B cell (primary cell): ENCODE measurements at regions not wholly inside any gene's neighbourhood (a gene's known extent, or its start where the extent isn't known, plus 50 kb on each side); places are given as distances from the start of the nearest gene placed in this dataset.

Source experiments
- ATAC-seq: fragments of 200-7000 bp; cut with Tn5 transposase; one replicate; pipeline ENCODE4 v1.10.0; 2021; ENCODE audit warnings: low read depth, mild to moderate bottlenecking, moderate number of reproducible peaks, moderate library complexity
- CTCF ChIA-PET: fragments of 350-600 bp; sonication (Branson Sonifier 250); formaldehyde crosslinking; loops from one replicate; lab custom pipeline; 2021; ENCODE audit warnings: antibody characterized with exemption, inconsistent platforms; lab: Charles Lee
- POLR2A ChIA-PET: fragments of 350-600 bp; sonication (Branson Sonifier 250); formaldehyde crosslinking; loops from one replicate; lab custom pipeline; 2021; ENCODE audit warnings: antibody characterized with exemption; lab: Charles Lee
- DNase-seq: peaks from one replicate; pipeline ENCODE4 v3.0.0; 2013
- H2AFZ ChIP-seq: 2 replicates; pipeline ENCODE4 v1.6.1; 2012; ENCODE audit warnings: mild to moderate bottlenecking, low read depth, low read length; ENCODE audit not compliant: insufficient read depth, poor library complexity, severe bottlenecking
- H3K27ac ChIP-seq, 2 donors: 1 replicate in 1 of 2; 2 replicates in 1 of 2; pipeline ENCODE4 v1.5.1; 2012 to 2013; ENCODE audit warnings: low read length in 2 of 2, mild to moderate bottlenecking in 2 of 2, moderate library complexity in 1 of 2
- H3K27me3 ChIP-seq, 4 experiments: fragments of 200-600 bp in 1 of 4; sonication (generic) in 1 of 4; replicated peaks in 1 of 4; 1 replicate in 2 of 4; 2 replicates in 2 of 4; pipeline versions ENCODE4 v1.6.1 to v1.7.0; 2013 to 2016; ENCODE audit warnings: low read length in 3 of 4, mild to moderate bottlenecking in 2 of 4, mixed read lengths in 1 of 4, moderate library complexity in 1 of 4; ENCODE audit not compliant: insufficient read depth in 4 of 4, control insufficient read depth in 3 of 4; ENCODE audit errors: control extremely low read depth in 1 of 4
- H3K36me3 ChIP-seq, 2 experiments: replicated peaks in 1 of 2; 1 replicate in 1 of 2; 2 replicates in 1 of 2; pipeline versions ENCODE4 v1.6.1 to v1.7.1; 2013; ENCODE audit warnings: low read length in 1 of 2; ENCODE audit not compliant: insufficient read depth in 2 of 2, control insufficient read depth in 1 of 2; ENCODE audit errors: control extremely low read depth in 1 of 2, extremely low read depth in 1 of 2
- H3K4me1 ChIP-seq, 2 donors: fragments of 200-600 bp in 1 of 2; sonication (generic) in 1 of 2; 1 replicate in 1 of 2; 2 replicates in 1 of 2; pipeline versions ENCODE4 v1.5.1 to v1.6.1; 2013 to 2017; ENCODE audit warnings: low read length in 2 of 2; ENCODE audit not compliant: control insufficient read depth in 2 of 2, insufficient read depth in 2 of 2
- H3K4me2 ChIP-seq: replicated peaks from 2 replicates; pipeline ENCODE3; 2012; ENCODE audit warnings: mild to moderate bottlenecking, low read depth, low read length; ENCODE audit not compliant: poor library complexity, severe bottlenecking
- H3K4me3 ChIP-seq, 5 experiments: fragments of 200-600 bp in 1 of 5; sonication (generic) in 1 of 5; 1 replicate in 3 of 5; 2 replicates in 2 of 5; pipeline versions ENCODE4 v1.5.1 to v1.7.0; 2011 to 2016; ENCODE audit warnings: low read length in 4 of 5, mild to moderate bottlenecking in 4 of 5, low read depth in 2 of 5, control low read depth in 1 of 5, moderate library complexity in 1 of 5; ENCODE audit not compliant: insufficient read depth in 1 of 5; ENCODE audit errors: control extremely low read depth in 1 of 5, extremely low read depth in 1 of 5
- H3K79me2 ChIP-seq: fragments of 200-600 bp; sonication (generic); one replicate; pipeline ENCODE4 v1.6.0; 2016; ENCODE audit warnings: low read length; ENCODE audit not compliant: control insufficient read depth, insufficient read depth
- H3K9ac ChIP-seq: fragments of 200-600 bp; sonication (generic); 2 replicates; pipeline ENCODE4 v1.6.1; 2017; ENCODE audit warnings: mild to moderate bottlenecking, low read length, moderate library complexity
- H3K9me3 ChIP-seq, 3 donors: one replicate each; pipeline versions ENCODE4 v1.6.1 to v1.7.1; 2013; ENCODE audit warnings: low read length in 2 of 3; ENCODE audit not compliant: control insufficient read depth in 2 of 3, insufficient read depth in 1 of 3; ENCODE audit errors: control extremely low read depth in 1 of 3
- H4K20me1 ChIP-seq: 2 replicates; pipeline ENCODE4 v1.6.0; 2012; ENCODE audit warnings: mild to moderate bottlenecking, low read length; ENCODE audit not compliant: insufficient read depth, control insufficient read depth, poor library complexity, severe bottlenecking
- H3K27ac Mint-ChIP-seq: one replicate; pipeline ENCODE4 v1.8.0; 2021; ENCODE audit warnings: mixed read lengths
- H3K27me3 Mint-ChIP-seq: one replicate; pipeline ENCODE4 v1.8.0; 2021; ENCODE audit warnings: mixed read lengths
- H3K4me1 Mint-ChIP-seq: one replicate; pipeline ENCODE4 v1.8.0; 2021; ENCODE audit warnings: mixed read lengths
- H3K4me3 Mint-ChIP-seq: one replicate; pipeline ENCODE4 v1.8.0; 2021; ENCODE audit warnings: mixed read lengths
- H3K9me3 Mint-ChIP-seq: one replicate; pipeline ENCODE4 v1.8.0; 2022; ENCODE audit warnings: mixed read lengths; ENCODE audit not compliant: insufficient read depth
- CTCF ChIP-seq: fragments of 200-600 bp; IDR thresholded peaks from one replicate; pipeline ENCODE4 v1.8.0; 2022; ENCODE audit warnings: antibody characterized with exemption, mild to moderate bottlenecking
- EZH2 ChIP-seq: IDR thresholded peaks from 2 replicates; pipeline ENCODE4 v1.6.1; 2012; ENCODE audit warnings: borderline replicate concordance, low read depth, mild to moderate bottlenecking, moderate library complexity, low read length; ENCODE audit not compliant: insufficient read depth, poor library complexity, severe bottlenecking
- WGBS: methylation state at CpG from one replicate; pipeline ENCODE4 v1.1.5; 2013; ENCODE audit warnings: missing lambda C conversion rate; ENCODE audit not compliant: insufficient coverage; 5-methylcytosine and 5-hydroxymethylcytosine counted together
- intact Hi-C: fragments of 100-400 bp; cut with micrococcal nuclease; formaldehyde crosslinking; loops from one replicate; pipeline ENCODE4 v1.10.0; 2022

DNA sequence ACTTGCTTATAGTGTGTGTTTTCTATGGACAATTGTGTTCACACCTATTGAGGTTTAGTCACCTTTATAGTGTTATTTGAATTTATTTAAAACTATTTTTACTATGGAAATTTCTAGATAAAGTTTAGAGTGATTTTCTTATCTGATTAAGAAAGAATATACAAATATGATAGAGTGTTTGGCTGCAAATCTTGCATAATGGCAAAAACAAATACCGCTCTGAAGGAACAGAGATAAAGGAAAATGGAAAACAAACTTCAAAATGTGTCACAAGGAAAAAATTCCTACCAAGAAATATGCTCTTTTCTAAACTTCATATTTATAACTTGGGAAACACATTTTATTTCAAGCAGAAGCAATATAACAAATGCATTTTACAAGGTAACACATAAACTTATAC, 423.1 kb downstream of the TOX3 start:
- Histone ChIP-seq H3K9me3 (peaks cover 0 to 4% (median 3%) of the 10 kb centered on the region in 3 donors), H3K27ac (no peak overlapping the region), H2AFZ (no peak overlapping the region), H3K4me2 (no peak overlapping the region), H3K4me3 (no peak overlapping the region), H3K27me3 (no peaks in the 10 kb centered on the region), H3K79me2 (no peaks in the 10 kb centered on the region), H3K36me3 (no peaks in the 10 kb centered on the region), H3K4me1 (no peaks in the 10 kb centered on the region), H4K20me1 (no peaks in the 10 kb centered on the region), H3K9ac (no peak overlapping the region)
- CTCF ChIA-PET = interaction anchor here (0.6 kb wide), 1 partner anchor 11 kb away, joined by 4 read pairs; no protein-coding TSS in a partner anchor
- no peaks in the 10 kb centered on the region for H3K27me3 Mint-ChIP-seq
- no peaks in the 10 kb centered on the region for H3K4me1 Mint-ChIP-seq
- intact Hi-C loops = no loop called here
- no peak for DNase-seq
- peaks cover 3% of the 10 kb centered on the region for H3K9me3 Mint-ChIP-seq
- WGBS = no CpG with 5 or more reads among the region's 1 CpG
- no peak for ATAC-seq
- no peak for TF ChIP-seq CTCF
- TF ChIP-seq EZH2 = no peak
- POLR2A ChIA-PET = no interaction called here
- no peak overlapping the region for H3K4me3 Mint-ChIP-seq
- H3K27ac Mint-ChIP-seq = no peak overlapping the region

GRCh38 chr16:52123061-52123839, 423.7 kb downstream of the TOX3 start:
- WGBS = no CpG with 5 or more reads among the region's 2 CpGs
- H3K27ac Mint-ChIP-seq = no peak overlapping the region
- Histone ChIP-seq H3K79me2 (no peaks in the 10 kb centered on the region), H3K4me1 (no peaks in the 10 kb centered on the region), H3K4me3 (no peak overlapping the region), H3K36me3 (no peaks in the 10 kb centered on the region), H3K27ac (no peak overlapping the region), H4K20me1 (no peaks in the 10 kb centered on the region), H2AFZ (no peak overlapping the region), H3K4me2 (no peak overlapping the region), H3K9ac (no peak overlapping the region), H3K27me3 (no peaks in the 10 kb centered on the region), H3K9me3 (peaks cover 0 to 8% (median 4%) of the 10 kb centered on the region in 3 donors)
- intact Hi-C loops = no loop called here
- peaks cover 3% of the 10 kb centered on the region for H3K9me3 Mint-ChIP-seq
- no peaks in the 10 kb centered on the region for H3K27me3 Mint-ChIP-seq
- no peak for TF ChIP-seq EZH2
- no peak for TF ChIP-seq CTCF
- CTCF ChIA-PET = interaction anchor here (0.6 kb wide), 1 partner anchor 11 kb away, joined by 4 read pairs; no protein-coding TSS in a partner anchor
- H3K4me1 Mint-ChIP-seq = no peaks in the 10 kb centered on the region
- POLR2A ChIA-PET = no interaction called here
- ATAC-seq = no peak
- H3K4me3 Mint-ChIP-seq = no peak overlapping the region
- no peak for DNase-seq
